HEK293 (cell line): ENCODE measurements at regions not wholly inside any gene's neighbourhood (a gene's known extent, or its start where the extent isn't known, plus 50 kb on each side); places are given as distances from the start of the nearest gene placed in this dataset.

ENCODE experiments used
- CTCF ChIA-PET: fragments of 350-600 bp; formaldehyde crosslinking; extraction: SDS; loops from one replicate; lab custom pipeline; 2021; ENCODE audit warnings: antibody characterized with exemption; lab: Yijun Ruan, JAX
- POLR2A ChIA-PET: fragments of 300-600 bp; formaldehyde crosslinking; extraction: SDS; loops from one replicate; lab custom pipeline; 2020; ENCODE audit warnings: antibody characterized with exemption, inconsistent platforms; lab: Yijun Ruan, JAX
- H3K27ac ChIP-seq: fragments of 200-500 bp; sonication (Bioruptor generic); 2 replicates; pipeline ENCODE4 v1.5.1; 2014; ENCODE audit warnings: low read depth, low read length, control low read depth, inconsistent platforms; ENCODE audit errors: extremely low read depth
- H3K36me3 ChIP-seq, 2 experiments: fragments of 200-500 bp in 1 of 2; sonication (Bioruptor generic) in 1 of 2; 1 replicate in 1 of 2; 2 replicates in 1 of 2; pipeline ENCODE4 v1.5.1; 2014 to 2017; ENCODE audit warnings: inconsistent platforms in 2 of 2, low read length in 2 of 2; ENCODE audit not compliant: control insufficient read depth in 2 of 2, insufficient read depth in 1 of 2
- H3K4me1 ChIP-seq: fragments of 200-500 bp; sonication (Bioruptor generic); 2 replicates; pipeline ENCODE4 v1.5.1; 2014; ENCODE audit warnings: mild to moderate bottlenecking, low read length, inconsistent platforms; ENCODE audit not compliant: control insufficient read depth, insufficient read depth
- H3K4me3 ChIP-seq: 2 replicates; pipeline ENCODE4 v1.5.1; 2011; ENCODE audit warnings: low read depth, mild to moderate bottlenecking, control low read depth, low read length, moderate library complexity
- H3K9me3 ChIP-seq: fragments of 200-500 bp; sonication (Bioruptor generic); 2 replicates; pipeline ENCODE4 v1.5.1; 2014; ENCODE audit warnings: low read depth, low read length, inconsistent platforms; ENCODE audit not compliant: control insufficient read depth, insufficient read depth
- GLI2 ChIP-seq: fragments of 450-650 bp; formaldehyde crosslinking; IDR thresholded peaks from 2 replicates; pipeline ENCODE4; 2017; ENCODE audit warnings: missing biosample characterization, missing genetic modification characterization, low read depth, borderline replicate concordance
- KLF16 ChIP-seq: fragments of 450-650 bp; formaldehyde crosslinking; IDR thresholded peaks from 2 replicates; pipeline ENCODE4 v1.5.1; 2017; ENCODE audit warnings: missing biosample characterization, missing genetic modification characterization
- PATZ1 ChIP-seq: fragments of 450-650 bp; formaldehyde crosslinking; IDR thresholded peaks from 2 replicates; pipeline ENCODE4 v1.5.1; 2016; ENCODE audit warnings: missing biosample characterization, missing genetic modification characterization
- ZBTB7A ChIP-seq: fragments of 450-650 bp; formaldehyde crosslinking; IDR thresholded peaks from 2 replicates; pipeline ENCODE4 v1.5.1; 2016; ENCODE audit warnings: low read depth, missing biosample characterization, missing genetic modification characterization
- ZFHX2 ChIP-seq: fragments of 450-650 bp; formaldehyde crosslinking; conservative IDR thresholded peaks from 2 replicates; pipeline ENCODE4 v1.5.1; 2016; ENCODE audit warnings: missing biosample characterization, missing genetic modification characterization
- ZFP3 ChIP-seq: fragments of 450-650 bp; formaldehyde crosslinking; IDR thresholded peaks from 2 replicates; pipeline ENCODE4 v1.5.1; 2016; ENCODE audit warnings: low read depth, missing biosample characterization, missing genetic modification characterization
- ZNF112 ChIP-seq: fragments of 450-650 bp; formaldehyde crosslinking; IDR thresholded peaks from 2 replicates; pipeline ENCODE4 v1.5.0; 2017; ENCODE audit warnings: missing biosample characterization, missing genetic modification characterization
- ZNF148 ChIP-seq: fragments of 450-650 bp; formaldehyde crosslinking; IDR thresholded peaks from 2 replicates; pipeline ENCODE4 v1.5.0; 2017; ENCODE audit warnings: missing biosample characterization, missing genetic modification characterization, borderline replicate concordance
- ZNF362 ChIP-seq: fragments of 450-650 bp; formaldehyde crosslinking; IDR thresholded peaks from 2 replicates; pipeline ENCODE4 v1.5.1; 2016; ENCODE audit warnings: missing biosample characterization, missing genetic modification characterization
- ZNF426 ChIP-seq: fragments of 450-650 bp; formaldehyde crosslinking; IDR thresholded peaks from 2 replicates; pipeline ENCODE4 v1.5.1; 2017; ENCODE audit warnings: missing biosample characterization, missing genetic modification characterization, mild to moderate bottlenecking, inconsistent platforms, moderate library complexity
- ZNF544 ChIP-seq: fragments of 450-650 bp; formaldehyde crosslinking; IDR thresholded peaks from 2 replicates; pipeline ENCODE4 v1.5.0; 2017; ENCODE audit warnings: missing biosample characterization, missing genetic modification characterization
- ZNF548 ChIP-seq: fragments of 450-650 bp; formaldehyde crosslinking; IDR thresholded peaks from 2 replicates; pipeline ENCODE4 v1.5.1; 2016; ENCODE audit warnings: missing biosample characterization, missing genetic modification characterization
- ZNF561 ChIP-seq: fragments of 450-650 bp; IDR thresholded peaks from 2 replicates; pipeline ENCODE4 v1.5.1; 2018; ENCODE audit warnings: missing biosample characterization, missing genetic modification characterization, borderline replicate concordance
- ZNF623 ChIP-seq: fragments of 450-650 bp; formaldehyde crosslinking; IDR thresholded peaks from 2 replicates; pipeline ENCODE4 v1.5.1; 2016; ENCODE audit warnings: missing biosample characterization, missing genetic modification characterization
- ZNF660 ChIP-seq: fragments of 450-650 bp; IDR thresholded peaks from 2 replicates; pipeline ENCODE4 v1.5.1; 2018; ENCODE audit warnings: missing biosample characterization, mild to moderate bottlenecking, missing genetic modification characterization

- H3K36me3 ChIP-seq = no peaks in the 10 kb centered on the region
- no peaks in the 10 kb centered on the region for H3K4me1 ChIP-seq
- ChIA-PET CTCF (interaction anchor here (0.6 kb wide), 1 partner anchor 51 kb away, joined by 3 read pairs; the partner anchor contains the start of gene FAM3C), POLR2A (no interaction called here)
- no peaks in the 10 kb centered on the region for H3K9me3 ChIP-seq
- H3K4me3 ChIP-seq = no peak overlapping the region
- no peak overlapping the region for H3K27ac ChIP-seq
- TF ChIP-seq ZNF561 (tag by site-specific recombination) = no peak
- no peak for TF ChIP-seq ZNF623 (tag by site-specific recombination)
These were observed 51.3 kb upstream of the FAM3C start for GRCh38 chr7:121447243-121447910.

GRCh38 chr7:121446526-121446925, 50.4 kb upstream of the FAM3C start:
- no peak overlapping the region for H3K4me3 ChIP-seq
- H3K9me3 ChIP-seq = no peaks in the 10 kb centered on the region
- H3K4me1 ChIP-seq = no peaks in the 10 kb centered on the region
- POLR2A ChIA-PET = no interaction called here
- no peak overlapping the region for H3K27ac ChIP-seq
- CTCF ChIA-PET = no interaction called here
- no peaks in the 10 kb centered on the region for H3K36me3 ChIP-seq
- no peak for TF ChIP-seq ZFHX2 (tag by site-specific recombination)
- no peak for TF ChIP-seq GLI2 (tag by site-specific recombination)
- TF ChIP-seq ZNF544 (tag by site-specific recombination) = no peak
- no peak for TF ChIP-seq ZNF548
- no peak for TF ChIP-seq PATZ1
- no peak for TF ChIP-seq ZNF112 (tag by site-specific recombination)
- TF ChIP-seq ZNF148 (tag by site-specific recombination) = no peak
- TF ChIP-seq ZBTB7A = no peak
- no peak for TF ChIP-seq ZNF362
- no peak for TF ChIP-seq KLF16 (tag by site-specific recombination)
- TF ChIP-seq ZNF426 (tag by site-specific recombination) = no peak
- TF ChIP-seq ZFP3 = no peak
- no peak for TF ChIP-seq ZNF660 (tag by site-specific recombination)
